D721Med (cell line): ENCODE measurements at regions not wholly inside any gene's neighbourhood (a gene's known extent, or its start where the extent isn't known, plus 50 kb on each side); places are given as distances from the start of the nearest gene placed in this dataset.

Experiments
- DNase-seq: peaks from one replicate; pipeline ENCODE4 v3.0.0; 2011; ENCODE audit warnings: low spot score; ENCODE audit not compliant: insufficient read length
- FAIRE-seq: peaks from 2 replicates; lab custom pipeline; 2011; peaks lifted over from hg19 to GRCh38; lab: Jason Lieb, UNC
- CTCF ChIP-seq: IDR thresholded peaks from 2 replicates; pipeline ENCODE4 v1.5.1; 2012; ENCODE audit warnings: mild to moderate bottlenecking, control low read depth; ENCODE audit not compliant: insufficient read depth; ENCODE audit errors: missing control alignments

DNA sequence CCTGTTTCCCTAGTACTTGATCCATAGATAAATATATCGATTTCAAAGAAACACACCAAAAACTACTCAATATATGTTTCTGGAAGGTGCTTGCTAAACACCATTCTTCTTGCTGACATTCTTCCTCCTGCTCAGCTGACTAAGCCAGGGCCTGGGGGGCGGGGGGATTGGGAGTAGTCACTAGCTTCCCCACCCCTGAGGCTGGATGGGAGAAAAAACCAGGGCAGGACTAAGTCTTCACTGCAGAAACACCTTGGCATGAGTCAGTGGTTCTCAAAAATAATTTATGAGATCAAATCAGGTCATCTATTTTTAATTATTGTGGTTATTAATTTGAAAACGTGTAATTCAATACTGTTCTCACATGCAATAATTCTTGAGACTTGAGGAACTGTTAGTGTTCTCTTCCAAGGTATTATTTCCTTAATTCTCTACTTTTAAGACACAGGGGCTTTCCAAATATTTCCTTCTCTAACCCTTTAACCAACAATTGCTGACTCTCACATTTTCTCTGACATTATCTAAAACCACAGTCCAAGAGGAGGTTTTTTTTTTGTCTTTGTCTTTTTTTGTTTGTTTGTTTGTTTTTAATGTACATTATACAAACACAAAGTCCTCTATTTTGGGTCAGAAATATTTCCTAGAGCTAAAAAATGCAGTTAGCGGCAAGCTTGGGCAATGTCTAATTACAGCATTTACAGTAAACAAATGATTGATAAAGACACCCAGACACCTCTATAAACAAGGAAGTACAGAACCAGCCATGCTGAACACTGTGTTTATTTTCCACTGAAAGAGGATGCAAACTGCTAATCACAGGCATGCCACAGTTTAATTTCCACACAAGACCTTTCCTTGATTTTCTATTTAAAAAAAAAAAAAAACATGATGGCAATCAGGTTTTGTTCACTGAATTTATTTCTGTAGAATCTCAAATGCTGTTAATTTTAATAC lies 120.3 kb upstream of the USP9X start:
- TF ChIP-seq CTCF: no peak
- DNase-seq (no peak), FAIRE-seq (no peak)

- TF ChIP-seq CTCF: no peak
- DNase-seq (no peak), FAIRE-seq (no peak)
Observed at GRCh38 chrX:40966213-40966820, 118.9 kb upstream of the USP9X start.

DNA sequence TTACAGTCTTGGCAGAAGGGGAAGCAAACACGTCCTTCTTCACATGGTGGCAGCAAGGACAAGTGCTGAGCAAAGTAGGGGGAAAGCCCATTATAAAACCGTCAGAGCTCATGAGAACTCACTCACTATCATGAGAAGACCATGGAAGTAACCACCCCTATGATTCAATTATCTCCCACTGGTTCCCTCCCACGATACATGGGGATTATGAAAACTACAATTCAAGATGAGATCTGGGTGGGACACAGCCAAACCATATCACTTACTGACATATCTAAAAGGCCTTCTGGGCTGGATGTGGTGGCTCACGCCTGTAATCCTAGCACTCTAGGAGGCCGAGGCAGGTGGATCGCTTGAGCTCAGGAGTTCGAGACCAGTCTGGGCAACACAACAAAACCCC lies 117.1 kb upstream of the USP9X start:
- TF ChIP-seq CTCF: no peak
- DNase-seq (no peak), FAIRE-seq (no peak)

GRCh38 chrX:40971736-40972135 lies 113.5 kb upstream of the USP9X start:
- DNase-seq (no peak), FAIRE-seq (no peak)
- TF ChIP-seq CTCF: no peak

DNA sequence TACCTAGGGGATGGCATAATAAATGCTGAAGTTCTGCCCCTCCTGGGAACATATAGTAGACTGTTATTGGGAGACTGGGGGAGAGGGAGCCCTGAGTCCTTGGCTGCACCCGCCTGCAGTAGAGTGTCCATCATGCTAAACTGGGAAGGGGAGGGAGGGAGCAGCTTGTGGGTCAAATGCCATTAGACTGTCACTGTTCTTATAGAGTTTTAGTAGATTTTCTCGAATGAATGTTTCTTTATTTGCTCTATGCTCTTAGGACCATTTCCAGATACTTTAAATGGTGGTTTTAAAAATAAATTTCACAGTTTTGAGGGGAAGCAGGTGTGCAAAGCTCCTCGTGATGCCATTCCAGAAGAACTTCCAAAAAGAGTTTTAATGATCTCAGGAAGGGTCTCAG lies 111.6 kb upstream of the USP9X start:
- FAIRE-seq (no peak), DNase-seq (no peak)
- no peak for TF ChIP-seq CTCF

GRCh38 chrX:40975951-40976350 lies 109.3 kb upstream of the USP9X start:
- FAIRE-seq (no peak), DNase-seq (no peak)
- TF ChIP-seq CTCF: no peak

GRCh38 chrX:40976981-40977380 lies 108.3 kb upstream of the USP9X start:
- no peak for FAIRE-seq
- no peak for DNase-seq
- TF ChIP-seq CTCF: no peak
